ENCODE measurements at regions not wholly inside any gene's neighbourhood (a gene's known extent, or its start where the extent isn't known, plus 50 kb on each side); places are given as distances from the start of the nearest gene placed in this dataset.

DNA sequence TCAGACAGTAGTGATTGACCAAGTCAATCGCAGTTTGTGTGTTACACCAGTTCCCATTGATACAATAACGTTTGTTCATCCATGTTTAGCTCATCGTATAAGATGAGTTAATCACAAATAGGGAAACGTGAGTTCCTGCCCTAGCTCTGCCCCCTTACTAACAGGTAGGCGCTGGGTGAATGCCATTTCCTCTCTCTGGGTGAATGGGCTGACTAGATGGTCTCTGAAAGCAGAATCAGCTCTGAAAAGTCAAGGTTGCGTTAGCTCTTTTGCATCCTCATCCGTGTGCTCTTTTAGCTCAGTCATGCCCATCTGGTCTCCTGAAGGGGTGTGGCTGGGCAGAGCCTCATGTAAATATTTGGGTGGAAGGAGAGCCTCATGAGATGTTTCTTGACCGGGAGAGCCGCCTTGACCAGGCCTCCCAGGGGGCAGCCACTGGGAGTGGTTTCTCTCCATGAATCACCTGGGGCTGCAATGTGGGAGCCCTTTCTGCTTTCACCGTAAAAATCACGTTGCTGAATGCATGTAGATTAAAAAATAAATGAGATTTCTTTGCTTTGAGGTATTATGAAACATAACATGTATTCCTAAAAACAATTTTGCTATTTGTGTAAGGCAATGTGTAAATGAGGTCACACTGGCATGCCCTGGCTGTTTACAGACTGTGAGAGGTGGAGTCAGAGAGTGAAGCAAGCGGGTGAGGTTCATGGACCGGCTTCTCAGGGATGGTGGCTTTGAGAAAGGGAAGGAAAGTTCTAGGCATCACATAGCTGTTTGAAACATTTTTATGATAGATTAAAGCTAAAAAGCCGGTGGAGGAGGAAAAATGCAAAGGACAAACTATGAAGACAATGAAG lies 108.4 kb upstream of the RASGRP1 start:
- TF ChIP-seq, protein P1, sequence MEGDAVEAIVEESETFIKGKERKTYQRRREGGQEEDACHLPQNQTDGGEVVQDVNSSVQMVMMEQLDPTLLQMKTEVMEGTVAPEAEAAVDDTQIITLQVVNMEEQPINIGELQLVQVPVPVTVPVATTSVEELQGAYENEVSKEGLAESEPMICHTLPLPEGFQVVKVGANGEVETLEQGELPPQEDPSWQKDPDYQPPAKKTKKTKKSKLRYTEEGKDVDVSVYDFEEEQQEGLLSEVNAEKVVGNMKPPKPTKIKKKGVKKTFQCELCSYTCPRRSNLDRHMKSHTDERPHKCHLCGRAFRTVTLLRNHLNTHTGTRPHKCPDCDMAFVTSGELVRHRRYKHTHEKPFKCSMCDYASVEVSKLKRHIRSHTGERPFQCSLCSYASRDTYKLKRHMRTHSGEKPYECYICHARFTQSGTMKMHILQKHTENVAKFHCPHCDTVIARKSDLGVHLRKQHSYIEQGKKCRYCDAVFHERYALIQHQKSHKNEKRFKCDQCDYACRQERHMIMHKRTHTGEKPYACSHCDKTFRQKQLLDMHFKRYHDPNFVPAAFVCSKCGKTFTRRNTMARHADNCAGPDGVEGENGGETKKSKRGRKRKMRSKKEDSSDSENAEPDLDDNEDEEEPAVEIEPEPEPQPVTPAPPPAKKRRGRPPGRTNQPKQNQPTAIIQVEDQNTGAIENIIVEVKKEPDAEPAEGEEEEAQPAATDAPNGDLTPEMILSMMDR (conservative IDR thresholded peaks at IDR 0.05; ENCODE audit: low read length): no peak
- Histone ChIP-seq H3K9me2 (ENCODE audit: insufficient read depth, low read length) (no peaks in the 10 kb centered on the region), H3K4me1 (ENCODE audit: insufficient read depth, low read length, poor library complexity, severe bottlenecking) (peaks cover 74% of the 10 kb centered on the region), H2AFZ (ENCODE audit: low read length) (peak overlapping the region; percentile 90), H3K9me3 (ENCODE audit: low read length) (no peaks in the 10 kb centered on the region), H3K36me3 (ENCODE audit: insufficient read depth, low read length) (no peaks in the 10 kb centered on the region), H3K4me3 (ENCODE audit: low read depth, low read length, poor library complexity, severe bottlenecking) (peak overlapping the region; percentile 35), H3K79me2 (ENCODE audit: insufficient read depth, low read depth, low read length) (no peaks in the 10 kb centered on the region), H3K4me2 (ENCODE audit: low read length) (peak overlapping the region; percentile 73), H4K20me1 (ENCODE audit: insufficient read depth, low read length) (no peaks in the 10 kb centered on the region), H3K27ac (ENCODE audit: low read depth, low read length, poor library complexity, severe bottlenecking) (peak overlapping the region; percentile 69)
- DNase-seq (ENCODE audit: low spot score): peak; percentile 88
- ChIA-PET CTCF (ENCODE audit: unreplicated experiment) (interaction anchor here (1.4 to 2.6 kb wide), 3 partner anchors 10 to 233 kb away, joined by 4 to 13 read pairs (median 4); no protein-coding TSS in a partner anchor), POLR2A (interaction anchor here (0.6 to 4.3 kb wide), 12 partner anchors 8 to 219 kb away, joined by 3 to 37 read pairs (median 5); partner anchors contain the start of genes FAM98B and RASGRP1)
- no TSS peak for BruUV-seq (replicated peaks)
- intact Hi-C loops (cut with micrococcal nuclease; ENCODE audit: unreplicated experiment): loop anchor here (1.0 to 5.0 kb wide), 2 partner anchors 22 to 221 kb away; partner anchors contain the start of gene FAM98B

DNA sequence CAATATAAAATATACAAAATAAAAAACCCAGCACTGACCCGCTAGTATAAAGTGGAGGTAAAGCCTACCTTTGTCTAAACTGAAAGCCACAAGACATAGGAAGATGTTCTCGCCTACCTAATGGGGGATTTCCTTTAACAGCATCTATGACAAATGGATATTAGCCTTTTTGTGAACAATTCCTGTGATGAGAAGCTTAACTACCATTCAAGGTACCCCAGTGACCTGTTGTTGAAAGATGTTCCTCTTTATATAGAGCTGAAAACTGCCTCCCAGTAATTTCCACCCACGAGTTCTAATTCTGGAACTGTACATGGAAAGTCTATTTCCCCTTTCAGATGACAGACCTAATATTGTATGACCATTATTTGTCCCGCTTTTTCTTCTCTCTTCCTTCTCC lies 109.8 kb upstream of the RASGRP1 start:
- no peak overlapping the region for H3K4me3 ChIP-seq (ENCODE audit: low read depth, low read length, poor library complexity, severe bottlenecking)
- H3K9me3 ChIP-seq (ENCODE audit: low read length): no peaks in the 10 kb centered on the region
- no TSS peak for BruUV-seq (replicated peaks)
- no peaks in the 10 kb centered on the region for H4K20me1 ChIP-seq (ENCODE audit: insufficient read depth, low read length)
- intact Hi-C loops (cut with micrococcal nuclease; ENCODE audit: unreplicated experiment): loop anchor here (5.0 kb wide), 1 partner anchor 222 kb away; the partner anchor contains the start of gene FAM98B
- H2AFZ ChIP-seq (ENCODE audit: low read length): peak overlapping the region; percentile 57
- H3K9me2 ChIP-seq (ENCODE audit: insufficient read depth, low read length): no peaks in the 10 kb centered on the region
- no peak for DNase-seq (ENCODE audit: low spot score)
- ChIA-PET POLR2A (interaction anchor here (0.6 to 4.3 kb wide), 5 partner anchors 9 to 195 kb away, joined by 3 to 37 read pairs (median 4); no protein-coding TSS in a partner anchor), CTCF (ENCODE audit: unreplicated experiment) (interaction anchor here (1.6 kb wide), 1 partner anchor 110 kb away, joined by 5 read pairs; the partner anchor contains the start of gene RASGRP1)
- H3K36me3 ChIP-seq (ENCODE audit: insufficient read depth, low read length): no peaks in the 10 kb centered on the region
- TF ChIP-seq, protein P1 (conservative IDR thresholded peaks at IDR 0.05; ENCODE audit: low read length): no peak
- no peak for TF ChIP-seq EZH2phosphoT487 (IDR thresholded peaks at IDR 0.05; ENCODE audit: borderline replicate concordance, low read depth, low read length)
- peaks cover 67% of the 10 kb centered on the region for H3K4me1 ChIP-seq (ENCODE audit: insufficient read depth, low read length, poor library complexity, severe bottlenecking)
- no peaks in the 10 kb centered on the region for H3K79me2 ChIP-seq (ENCODE audit: insufficient read depth, low read depth, low read length)
- H3K27ac ChIP-seq (ENCODE audit: low read depth, low read length, poor library complexity, severe bottlenecking): no peak overlapping the region
- peak overlapping the region; percentile 21; the same call in 1 of the 2 replicates for H3K4me2 ChIP-seq (ENCODE audit: low read length)

Measured in OCI-LY7 (cell line).